Heart right ventricle (tissue), 16 donors: ENCODE measurements at regions not wholly inside any gene's neighbourhood (a gene's known extent, or its start where the extent isn't known, plus 50 kb on each side); places are given as distances from the start of the nearest gene placed in this dataset.
"Not testable (repeated sequence)": the region's sequence is repeated elsewhere in the genome, so short reads cannot be mapped to it uniquely, and the experiment has no call there.

ENCODE experiments used
- ATAC-seq, 8 donors: fragments of 200-7000 bp; cut with Tn5 transposase; one replicate each; pipeline ENCODE4 v1.9.1; 2020; ENCODE audit warnings: mild to moderate bottlenecking in 8 of 8, moderate library complexity in 8 of 8, moderate number of reproducible peaks in 1 of 8
- DNase-seq, 2 donors: peaks; one replicate each; pipeline ENCODE4 v3.0.0-alpha.2; 2020
- H3K27ac ChIP-seq, 10 donors: fragments of 200-600 bp; sonication (generic) in 2 of 10; one replicate each; pipeline versions ENCODE4 v1.5.0 to v1.8.0; 2020 to 2022; ENCODE audit warnings: mild to moderate bottlenecking in 3 of 10
- H3K27me3 ChIP-seq, 7 donors: fragments of 200-600 bp; one replicate each; pipeline ENCODE4 v1.8.0; 2021 to 2022; ENCODE audit warnings: mild to moderate bottlenecking in 2 of 7
- H3K36me3 ChIP-seq, 9 donors: fragments of 200-600 bp; sonication (generic) in 1 of 9; one replicate each; pipeline versions ENCODE4 v1.5.0 to v1.8.0; 2020 to 2022; ENCODE audit warnings: mild to moderate bottlenecking in 2 of 9
- H3K4me1 ChIP-seq, 9 donors: fragments of 200-600 bp; sonication (generic) in 1 of 9; one replicate each; pipeline versions ENCODE4 v1.5.0 to v1.8.0; 2020 to 2022; ENCODE audit warnings: mild to moderate bottlenecking in 4 of 9
- H3K4me3 ChIP-seq, 10 donors: fragments of 200-600 bp; sonication (generic) in 2 of 10; one replicate each; pipeline versions ENCODE4 v1.5.0 to v1.8.0; 2020 to 2022; ENCODE audit warnings: mild to moderate bottlenecking in 7 of 10, moderate library complexity in 2 of 10
- H3K9me3 ChIP-seq, 11 donors: fragments of 200-600 bp in 10 of 11; sonication (generic) in 2 of 11; one replicate each; pipeline versions ENCODE4 v1.5.0 to v1.8.0; 2013 to 2022; ENCODE audit warnings: mild to moderate bottlenecking in 2 of 11, control low read depth in 1 of 11, moderate library complexity in 1 of 11
- CTCF ChIP-seq, 9 donors: fragments of 200-600 bp; sonication (generic) in 2 of 9; IDR thresholded peaks; one replicate each; pipeline versions ENCODE4 v1.5.0 to v1.8.0; 2021 to 2022; ENCODE audit warnings: antibody characterized with exemption in 9 of 9, mild to moderate bottlenecking in 5 of 9, moderate library complexity in 1 of 9
- WGBS, 2 donors: extraction: QIAGEN DNeasy Blood & Tissue Kit; methylation state at CpG; one replicate each; pipeline ENCODE4 v1.1.7; 2013; ENCODE audit warnings: inconsistent platforms in 1 of 2; 5-methylcytosine and 5-hydroxymethylcytosine counted together
- intact Hi-C, 10 donors: fragments of 100-400 bp; cut with DNase I; formaldehyde crosslinking; loops; one replicate each; pipeline versions ENCODE4 v1.11.1 to v1.14.2; 2022
- donor health status: Arrhythmogenic right ventricular cardiomyopathy.
- donor health status: ischemic (EF 13 %, LVEDD 7.1; RV severe dilation, severe dysfunction).
- donor health status: healthy with polysubstance abuse.
- donor health status: DM: no; HTN: yes; CAD: no.
- donor health status: DM: no; HTN: no; CAD: no.
- donor health status: ischemic (EF 25% LVEDD 6.9; RV normal size, moderate dysfunction).
- donor health status: ischemic (EF 25% LVEDD 5.7; RV mildly dilated, moderate dysfunction).
- donor health status: healthy.
- donor health status: DM: yes; HTN: yes; CAD: no.
- donor health status: Ischemic cardiomyopathy.
- donor health status: ischemic (EF 35%, LVEDD 5.7; RV mildly dilated, moderate dysfunction).
- donor health status: nonischemic (EF 11% LVEDD 7.7; RV severe dilation, severe dysfunction).
- donor health status: DM: yes; HTN: yes; CAD: no.
- donor health status: PGD.
- donor health status: ischemic (EF 29% LVEDD 5.4; RV normal size, mild dysfunction).
- donor health status: nonischemic (EF 23%, LVEDD 6.1; RV moderate dilation, normal function).

- H3K4me3 ChIP-seq: no peak overlapping the region
- no peaks in the 10 kb centered on the region for H3K36me3 ChIP-seq
- ATAC-seq (no peak), DNase-seq (no peak)
- intact Hi-C loops: no loop called here
- no peak overlapping the region for H3K27ac ChIP-seq
- 2 to 29% methylated on average over 1 of the region's 1 CpG for WGBS, 2 donors
- H3K9me3 ChIP-seq: peaks cover 0 to 3% (median 0%) of the 10 kb centered on the region in 11 donors
- H3K4me1 ChIP-seq: no peaks in the 10 kb centered on the region
- no peaks in the 10 kb centered on the region for H3K27me3 ChIP-seq
- TF ChIP-seq CTCF (IDR thresholded peaks at IDR 0.05): no peak
Measured at GRCh38 chr6:84998223-84998622, 233.8 kb upstream of the TBX18 start.

GRCh38 chr6:84988766-84989165 lies 224.4 kb upstream of the TBX18 start:
- ATAC-seq, intact Hi-C loops: not testable (repeated sequence)
- 52 to 65% methylated on average over 1 of the region's 1 CpG for WGBS, 2 donors

GRCh38 chr6:84985490-84985889 lies 221.1 kb upstream of the TBX18 start:
- H3K36me3 ChIP-seq, DNase-seq, ATAC-seq, H3K27me3 ChIP-seq, intact Hi-C loops, H3K4me1 ChIP-seq, H3K4me3 ChIP-seq, H3K27ac ChIP-seq: not testable (repeated sequence)
- 90 to 91% methylated on average over 3 of the region's 3 CpGs for WGBS, 2 donors
- H3K9me3 ChIP-seq: peaks cover 0 to 56% (median 0%) of the 10 kb centered on the region in 11 donors

More at GRCh38 chr6:84988766-84989165, 224.4 kb upstream of the TBX18 start:
- H3K36me3 ChIP-seq, H3K27ac ChIP-seq, H3K27me3 ChIP-seq, DNase-seq, H3K4me3 ChIP-seq, H3K4me1 ChIP-seq: not testable (repeated sequence)
- peaks cover 0 to 65% (median 0%) of the 10 kb centered on the region in 11 donors for H3K9me3 ChIP-seq

DNA sequence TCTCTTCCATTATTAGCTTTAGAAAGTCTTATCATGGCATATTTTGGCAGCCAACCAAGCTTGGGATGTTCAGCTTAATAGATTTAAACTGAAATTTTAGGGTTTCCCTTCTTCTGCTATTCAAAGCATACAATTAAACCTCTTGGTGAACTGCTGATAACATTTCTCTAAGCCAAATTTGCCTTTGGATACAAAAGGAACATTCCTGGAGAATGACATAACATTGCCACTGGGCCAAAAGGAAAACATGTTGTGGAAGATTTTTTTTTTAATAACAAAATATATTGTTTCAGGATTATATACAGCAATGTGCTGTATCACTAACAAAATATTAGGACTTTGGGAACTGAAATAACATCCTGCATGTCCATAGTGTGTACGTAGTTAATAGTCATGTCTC lies 215.1 kb upstream of the TBX18 start:
- Histone ChIP-seq H3K9me3 (peaks cover 0 to 17% (median 0%) of the 10 kb centered on the region in 11 donors), H3K36me3 (no peaks in the 10 kb centered on the region), H3K27me3 (no peaks in the 10 kb centered on the region), H3K4me1 (peaks cover 0 to 3% (median 0%) of the 10 kb centered on the region in 9 donors), H3K27ac (no peak overlapping the region), H3K4me3 (no peak overlapping the region)
- no peak for DNase-seq
- WGBS, 2 donors: 33 to 40% methylated on average over 1 of the region's 1 CpG
- intact Hi-C loops: no loop called here
- TF ChIP-seq CTCF (IDR thresholded peaks at IDR 0.05): no peak
- ATAC-seq: peak in 2 of 8 donors; percentile 16 to 39

- intact Hi-C loops: no loop called here
- no peaks in the 10 kb centered on the region for H3K36me3 ChIP-seq
- no peak overlapping the region for H3K4me3 ChIP-seq
- ATAC-seq: no peak
- H3K27ac ChIP-seq: no peak overlapping the region
- H3K9me3 ChIP-seq: peaks cover 0 to 5% (median 0%) of the 10 kb centered on the region in 11 donors
- no peaks in the 10 kb centered on the region for H3K27me3 ChIP-seq
- peaks cover 0 to 3% (median 0%) of the 10 kb centered on the region in 9 donors for H3K4me1 ChIP-seq
- no peak for TF ChIP-seq CTCF (IDR thresholded peaks at IDR 0.05)
- no peak for DNase-seq
- WGBS, 2 donors: 47 to 60% methylated on average over 1 of the region's 1 CpG
Measured at GRCh38 chr6:84977363-84977705, 212.9 kb upstream of the TBX18 start.
